SK-N-DZ (cell line): ENCODE measurements at regions not wholly inside any gene's neighbourhood (a gene's known extent, or its start where the extent isn't known, plus 50 kb on each side); places are given as distances from the start of the nearest gene placed in this dataset.
"Not testable (repeated sequence)": the region's sequence is repeated elsewhere in the genome, so short reads cannot be mapped to it uniquely, and the experiment has no call there.

ENCODE experiments used
- DNase-seq: peaks from one replicate; pipeline ENCODE4 v3.0.0-alpha.2; 2015; ENCODE audit warnings: low spot score

GRCh38 chr4:78660559-78660958 lies 109.0 kb downstream of the ANXA3 start:
- DNase-seq, result no peak

DNA sequence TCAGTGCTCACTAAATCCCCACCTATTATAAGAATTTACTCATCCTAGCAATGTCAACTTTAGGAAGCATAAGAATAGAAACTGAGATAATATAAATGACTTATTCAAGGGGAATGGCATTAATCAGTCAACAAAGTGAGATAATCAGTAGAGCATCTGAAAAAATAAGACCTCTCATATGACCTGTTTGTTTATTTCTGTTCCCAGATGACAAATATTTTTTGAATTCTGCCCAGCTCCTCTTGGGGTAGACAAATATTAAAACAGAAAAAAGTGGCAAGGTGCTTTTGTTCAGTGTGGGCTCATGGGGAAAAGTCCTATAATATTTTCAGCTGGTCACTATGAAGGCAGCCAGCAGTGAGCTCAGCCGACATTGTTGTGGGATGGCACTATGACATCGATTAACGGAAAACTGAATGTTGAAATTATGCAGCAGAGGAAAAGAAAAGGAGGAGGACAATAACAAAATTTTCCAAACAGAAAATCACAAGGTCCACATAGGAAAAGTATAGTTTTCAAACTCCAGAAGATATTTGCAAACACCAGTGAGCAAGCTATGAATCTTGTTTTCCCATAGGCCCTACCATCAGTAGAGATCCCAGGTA lies 109.6 kb downstream of the ANXA3 start:
- no peak for DNase-seq

DNA sequence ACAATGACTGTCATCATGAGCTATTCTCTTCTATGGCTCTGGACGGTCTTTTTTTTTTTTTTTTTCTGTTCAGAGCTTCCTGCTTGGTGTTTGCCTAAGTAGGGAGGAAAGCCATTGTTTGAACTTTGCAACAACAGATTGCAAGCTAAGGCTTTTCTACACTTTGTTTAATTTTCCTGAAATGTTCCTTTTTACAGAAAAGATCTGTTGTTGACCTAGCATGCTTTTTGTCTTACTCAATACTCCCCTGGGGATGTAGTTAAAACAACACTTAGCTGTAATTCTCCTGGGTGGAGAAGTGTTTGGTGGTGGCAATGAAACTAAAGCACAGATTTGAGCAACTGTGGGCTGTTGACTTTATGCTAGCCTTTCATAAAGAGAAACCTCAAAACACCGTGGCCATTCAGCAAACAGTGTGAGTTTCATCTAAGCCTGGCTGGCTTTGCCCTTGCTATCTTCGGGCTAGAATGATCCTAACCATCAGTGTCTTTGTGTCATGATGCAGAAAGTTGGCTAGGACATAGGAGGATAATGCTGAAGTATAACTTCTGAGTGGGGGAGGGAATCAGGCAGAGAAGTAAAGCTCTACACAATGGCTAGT lies 110.5 kb downstream of the ANXA3 start:
- DNase-seq, result no peak

DNA sequence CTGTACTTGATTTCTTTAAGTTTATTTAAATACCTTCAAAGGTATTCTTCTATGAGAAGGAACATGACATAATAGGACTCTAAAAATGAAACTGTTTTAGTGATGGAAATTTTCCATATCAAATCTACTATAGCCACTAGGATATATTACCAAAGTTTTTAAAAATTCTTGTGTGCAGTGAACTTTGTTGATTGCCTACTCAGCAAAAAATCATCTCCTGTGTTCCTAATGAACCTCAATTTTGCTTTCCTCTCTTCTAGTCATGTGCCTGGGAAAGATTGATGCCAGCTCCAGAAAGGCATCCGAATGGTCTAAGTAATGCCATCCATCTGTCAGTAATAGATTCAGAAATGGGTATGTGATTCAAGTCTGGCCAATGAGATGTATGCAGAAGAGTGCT lies 111.1 kb downstream of the ANXA3 start:
- no peak for DNase-seq

DNA sequence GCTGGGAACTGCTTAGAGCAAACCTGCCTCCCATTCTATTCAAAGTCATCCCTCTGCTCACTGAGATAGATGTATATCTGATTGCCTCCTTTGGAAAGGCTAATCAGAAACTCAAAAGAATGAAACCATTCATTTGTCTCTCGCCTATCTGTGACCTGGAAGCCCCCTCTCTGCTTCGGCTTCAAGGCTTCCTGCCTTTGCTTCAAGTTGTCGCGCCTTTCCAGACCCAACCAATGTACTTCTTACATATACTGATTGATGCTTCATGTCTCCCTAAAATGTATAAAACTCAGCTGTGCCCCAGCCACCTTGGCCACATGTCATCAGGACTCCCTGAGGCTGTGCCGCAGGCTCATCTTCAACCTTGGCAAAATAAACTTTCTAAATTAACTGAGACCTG lies 111.9 kb upstream of the BMP2K start:
- not testable (repeated sequence) for DNase-seq

DNA sequence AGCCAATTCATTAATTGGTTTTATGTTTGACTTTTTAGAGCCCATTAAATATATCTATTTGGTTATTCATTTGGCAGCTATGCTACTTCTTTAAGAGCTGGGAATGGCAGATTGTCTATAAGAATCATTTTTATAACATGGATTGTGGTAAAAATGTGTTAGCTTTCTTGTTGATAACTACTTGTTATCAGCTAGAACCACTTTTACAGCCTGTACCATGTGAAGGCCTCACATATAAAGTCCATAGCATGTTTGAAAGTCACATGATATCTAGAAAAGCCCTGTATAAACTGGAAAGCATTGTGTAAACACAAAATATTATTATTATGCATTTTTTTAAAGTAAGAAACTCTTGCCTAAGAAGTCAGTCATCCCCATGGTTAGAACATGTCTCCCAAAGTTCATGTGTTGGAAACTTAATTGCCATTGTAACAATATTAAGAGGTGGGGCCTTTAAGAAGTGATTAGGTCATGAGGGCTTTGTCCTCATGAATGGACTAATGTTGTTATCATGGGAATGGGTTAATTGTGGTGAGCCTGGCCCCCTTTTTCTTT lies 110.9 kb upstream of the BMP2K start:
- no peak for DNase-seq

DNA sequence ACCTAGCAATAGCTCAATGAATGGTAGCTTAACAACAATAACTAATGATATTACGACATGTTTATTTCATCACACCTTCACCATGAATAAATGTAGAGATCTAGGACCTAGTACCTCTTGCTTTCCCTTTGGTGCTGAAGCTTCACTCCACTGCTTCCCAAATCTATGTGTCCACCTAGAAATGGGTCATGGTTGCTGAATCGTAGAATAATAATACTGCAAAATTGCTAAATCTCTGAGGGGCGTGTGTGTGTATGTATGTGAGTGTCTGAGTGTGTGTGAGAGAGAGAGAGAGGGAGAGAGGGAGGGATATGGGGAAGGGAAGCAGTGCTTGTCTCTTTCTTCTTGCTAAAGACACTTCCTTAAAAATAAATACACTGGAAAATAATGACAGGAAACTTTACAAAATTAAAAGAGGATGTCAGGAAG lies 109.3 kb upstream of the BMP2K start:
- no peak for DNase-seq

GRCh38 chr4:78667325-78667724 lies 108.8 kb upstream of the BMP2K start:
- no peak for DNase-seq

DNA sequence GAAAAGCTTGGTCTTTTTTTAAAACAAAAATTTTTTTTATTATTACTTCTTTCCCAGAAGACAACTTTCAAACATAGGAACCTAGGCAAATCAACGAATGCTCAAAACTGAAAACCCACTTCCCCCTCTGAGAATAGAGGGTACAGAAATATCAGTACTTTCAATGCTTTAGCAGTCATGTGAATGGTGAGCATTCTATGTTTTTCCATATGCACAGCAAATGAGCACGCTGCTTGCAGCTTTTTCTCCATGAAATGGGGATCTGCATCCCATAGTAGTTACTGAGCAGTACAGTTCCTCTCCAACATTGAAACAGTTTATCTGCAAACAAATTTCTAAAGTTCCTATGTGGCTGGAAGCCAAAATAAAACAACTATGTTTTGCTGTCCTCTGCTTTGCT lies 108.4 kb upstream of the BMP2K start:
- no peak for DNase-seq

DNA sequence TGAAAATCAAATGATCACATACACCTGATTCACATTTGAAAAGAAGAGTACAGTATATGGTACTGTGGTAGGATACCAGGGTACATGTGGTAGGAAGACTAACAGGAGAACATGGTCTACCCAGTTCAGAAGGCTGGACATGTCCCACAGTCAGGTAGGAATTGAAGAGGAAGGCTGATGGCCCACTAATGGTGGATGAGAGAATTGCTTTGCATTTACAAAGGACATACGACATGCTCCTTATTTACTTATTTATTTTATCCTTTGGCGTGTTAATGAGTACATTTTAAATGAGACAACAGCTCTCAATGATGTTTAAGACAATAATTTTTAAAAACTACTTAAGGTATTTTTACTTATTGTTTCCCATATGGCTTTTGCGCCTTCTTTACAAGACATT lies 106.7 kb upstream of the BMP2K start:
- DNase-seq, result peak; percentile 9

DNA sequence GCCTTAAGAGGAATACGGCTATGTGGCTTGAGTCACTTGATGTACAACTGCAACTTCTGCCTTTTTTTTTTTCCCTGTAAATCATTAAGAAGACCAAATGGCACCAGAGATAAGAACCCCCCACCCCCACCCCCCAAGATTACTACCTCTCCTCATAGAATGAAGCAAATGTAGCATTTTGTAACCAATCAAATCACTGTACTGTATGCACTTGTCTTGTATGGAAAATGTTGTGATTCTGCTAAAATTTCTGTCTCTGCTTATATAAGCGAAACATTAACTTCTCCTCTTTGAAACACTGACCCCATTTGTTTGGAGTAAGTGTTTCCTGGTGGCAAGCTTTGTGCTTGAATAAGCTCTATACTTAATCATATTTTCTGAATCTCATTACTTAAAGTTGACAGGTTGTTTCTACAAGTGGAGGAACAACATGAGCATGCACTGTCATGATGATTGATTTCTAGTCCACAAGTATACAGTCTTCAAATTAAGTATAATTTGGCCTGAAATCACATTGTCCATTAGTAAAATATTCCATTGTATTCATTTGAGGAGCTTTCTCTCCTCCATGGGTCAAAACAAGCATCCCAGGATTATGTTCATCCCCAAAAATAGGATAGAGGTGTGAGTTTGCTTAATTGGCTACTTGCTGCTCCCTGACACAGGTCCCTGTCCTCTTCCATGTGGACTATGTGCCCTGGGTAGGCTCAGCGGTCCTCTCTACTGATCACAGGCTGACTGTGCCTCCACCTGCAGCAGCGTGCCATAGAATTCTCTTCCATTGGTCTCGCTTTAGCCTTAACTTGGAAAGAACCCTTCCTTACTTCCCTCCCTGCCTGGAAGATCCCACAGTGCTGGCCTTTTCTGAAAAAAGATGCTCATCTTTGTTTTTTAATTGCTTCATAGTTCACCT lies 104.0 kb upstream of the BMP2K start:
- DNase-seq, result peak; percentile 32

GRCh38 chr4:78673337-78673736 lies 102.8 kb upstream of the BMP2K start:
- no peak for DNase-seq

DNA sequence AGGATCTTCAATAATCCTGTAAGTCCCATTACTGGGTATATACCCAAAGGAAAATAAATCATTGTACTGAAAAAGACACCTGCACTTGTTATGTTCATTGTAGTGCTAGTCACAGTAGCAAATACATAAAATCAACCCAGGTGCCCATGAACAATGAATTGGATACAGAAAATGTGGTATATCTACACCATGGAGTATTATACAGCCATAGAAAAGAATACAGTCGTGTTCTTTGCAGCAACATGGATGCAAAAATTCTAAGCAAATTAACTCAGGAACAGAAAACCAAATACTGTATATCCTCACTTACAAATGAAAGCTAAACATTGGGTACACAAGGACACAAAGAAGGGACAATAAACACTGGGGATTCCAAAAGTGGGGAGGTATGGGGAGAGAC lies 100.8 kb upstream of the BMP2K start:
- DNase-seq, result no peak

GRCh38 chr4:78682070-78682469 lies 94.1 kb upstream of the BMP2K start:
- DNase-seq, result no peak

GRCh38 chr4:78683352-78683751 lies 92.8 kb upstream of the BMP2K start:
- DNase-seq, result no peak

- DNase-seq, result no peak
Observed at GRCh38 chr4:78684325-78685079, 91.6 kb upstream of the BMP2K start.

DNA sequence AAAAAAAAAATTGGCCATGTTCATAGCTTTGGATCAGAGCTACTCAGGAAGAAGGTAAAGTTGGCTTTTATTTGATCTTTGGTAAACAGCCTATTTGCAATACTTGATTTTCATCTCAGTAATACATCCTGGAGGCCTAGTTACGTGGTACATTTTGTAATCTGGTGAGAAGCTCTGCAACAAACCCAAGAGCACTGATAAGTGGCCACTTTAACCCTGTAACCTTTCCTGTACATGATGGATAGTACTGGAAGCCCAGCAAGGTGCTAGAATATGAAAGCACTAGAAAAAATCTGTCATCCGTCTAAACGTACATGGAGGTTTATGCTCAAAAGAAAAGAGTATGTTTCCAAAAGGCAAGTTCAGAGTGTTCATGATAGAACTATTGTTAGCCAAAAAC lies 88.3 kb upstream of the BMP2K start:
- DNase-seq, result no peak

DNA sequence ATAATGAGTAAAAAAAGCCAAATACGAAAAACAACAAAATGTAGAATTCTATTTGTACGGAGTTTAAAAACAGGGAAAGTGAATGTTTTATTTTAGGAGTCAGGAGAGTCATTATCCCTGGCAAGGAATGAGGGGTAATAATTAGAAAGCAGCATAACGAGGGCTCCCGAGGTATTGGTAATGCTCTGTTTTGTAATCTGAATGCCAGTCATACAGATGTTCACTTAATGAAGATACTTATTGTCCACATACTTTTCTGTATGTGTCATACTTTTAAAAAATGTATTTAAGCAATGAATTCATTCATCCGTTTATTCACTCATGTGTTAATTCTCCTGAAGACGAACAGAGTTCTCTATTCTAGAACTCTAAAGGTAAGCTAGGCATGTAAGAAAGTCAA lies 87.8 kb upstream of the BMP2K start:
- no peak for DNase-seq

DNA sequence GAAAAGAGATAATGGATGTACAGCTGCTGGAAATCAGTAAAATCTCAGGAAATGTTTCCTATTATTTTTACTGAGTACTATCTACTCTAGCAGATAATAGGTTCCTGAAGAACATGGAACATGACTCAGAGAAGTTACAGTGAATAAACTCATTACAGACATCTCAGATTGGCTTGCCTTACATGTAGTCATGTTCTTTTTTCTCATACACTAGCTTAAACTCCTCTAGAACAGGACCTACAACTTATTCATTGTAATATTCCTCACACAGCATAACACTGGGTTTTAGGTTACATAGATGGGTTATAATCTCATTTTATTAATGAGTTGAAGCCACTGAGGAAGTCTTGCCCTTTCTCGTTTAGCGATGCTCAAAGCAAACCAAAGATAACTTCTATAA lies 86.9 kb upstream of the BMP2K start:
- no peak for DNase-seq

- no peak for DNase-seq
Observed at GRCh38 chr4:78689700-78690323, 86.3 kb upstream of the BMP2K start.

- DNase-seq, result no peak
Observed at GRCh38 chr4:78691334-78691754, 84.8 kb upstream of the BMP2K start.
